Osteoblast (primary cell): ENCODE measurements at regions not wholly inside any gene's neighbourhood (a gene's known extent, or its start where the extent isn't known, plus 50 kb on each side); places are given as distances from the start of the nearest gene placed in this dataset.

Experiments
- DNase-seq: peaks from one replicate; pipeline ENCODE4 v3.0.0; 2011; ENCODE audit warnings: low spot score, mixed read lengths; ENCODE audit not compliant: insufficient read length; ENCODE audit errors: missing footprints
- H2AFZ ChIP-seq: 2 replicates; pipeline ENCODE4 v1.6.0; 2011; ENCODE audit warnings: mild to moderate bottlenecking, low read length
- H3K27ac ChIP-seq: 2 replicates; pipeline ENCODE4 v1.5.1; 2011; ENCODE audit warnings: mild to moderate bottlenecking, low read depth, low read length, moderate library complexity
- H3K27me3 ChIP-seq: 2 replicates; pipeline ENCODE4 v1.6.0; 2012; ENCODE audit warnings: mild to moderate bottlenecking, control low read depth, inconsistent platforms, low read length, moderate library complexity; ENCODE audit not compliant: insufficient read depth
- H3K36me3 ChIP-seq: 2 replicates; pipeline ENCODE4 v1.5.1; 2011; ENCODE audit warnings: mild to moderate bottlenecking, low read length, control low read depth, moderate library complexity; ENCODE audit not compliant: insufficient read depth
- H3K4me1 ChIP-seq: 2 replicates; pipeline ENCODE4 v1.5.1; 2011; ENCODE audit warnings: mild to moderate bottlenecking, low read length, control low read depth, moderate library complexity; ENCODE audit not compliant: insufficient read depth
- H3K4me2 ChIP-seq: 2 replicates; pipeline ENCODE4 v1.6.0; 2011; ENCODE audit warnings: mild to moderate bottlenecking, low read length; ENCODE audit not compliant: insufficient read depth
- H3K4me3 ChIP-seq: fragments of 200-600 bp; sonication (generic); 3 replicates; pipeline ENCODE4 v1.5.1; 2012; ENCODE audit warnings: mild to moderate bottlenecking, low read length, inconsistent platforms; ENCODE audit not compliant: insufficient read depth
- H3K79me2 ChIP-seq: 2 replicates; pipeline ENCODE4 v1.6.0; 2012; ENCODE audit warnings: mild to moderate bottlenecking, low read length, control low read depth, inconsistent platforms; ENCODE audit not compliant: insufficient read depth
- H3K9me3 ChIP-seq: 2 replicates; pipeline ENCODE4 v1.5.1; 2011; ENCODE audit warnings: low read depth, low read length, control low read depth
- H4K20me1 ChIP-seq: 2 replicates; pipeline ENCODE4 v1.6.0; 2012; ENCODE audit warnings: mild to moderate bottlenecking, low read length, control low read depth; ENCODE audit not compliant: insufficient read depth
- CTCF ChIP-seq: IDR thresholded peaks from 2 replicates; pipeline ENCODE4 v1.5.1; 2011; ENCODE audit warnings: mild to moderate bottlenecking, low read depth, low read length, moderate library complexity; ENCODE audit errors: extremely low read depth

- Histone ChIP-seq H3K4me3 (no peak overlapping the region), H3K27ac (no peak overlapping the region), H3K4me2 (no peak overlapping the region), H3K79me2 (no peaks in the 10 kb centered on the region), H3K36me3 (no peaks in the 10 kb centered on the region), H3K4me1 (no peaks in the 10 kb centered on the region), H4K20me1 (no peaks in the 10 kb centered on the region), H2AFZ (no peak overlapping the region), H3K9me3 (no peaks in the 10 kb centered on the region), H3K27me3 (no peaks in the 10 kb centered on the region)
- no peak for DNase-seq
- TF ChIP-seq CTCF: no peak
Measured at GRCh38 chr16:6593799-6594198, 738.8 kb upstream of the RBFOX1 start.

- H3K36me3 ChIP-seq: no peaks in the 10 kb centered on the region
- H2AFZ ChIP-seq: no peak overlapping the region
- H3K27ac ChIP-seq: no peak overlapping the region
- no peak for DNase-seq
- H3K4me2 ChIP-seq: no peak overlapping the region
- H3K9me3 ChIP-seq: peaks cover 2% of the 10 kb centered on the region
- no peak for TF ChIP-seq CTCF
- no peaks in the 10 kb centered on the region for H3K4me1 ChIP-seq
- H3K4me3 ChIP-seq: no peak overlapping the region
- H3K79me2 ChIP-seq: no peaks in the 10 kb centered on the region
- H3K27me3 ChIP-seq: no peaks in the 10 kb centered on the region
- no peaks in the 10 kb centered on the region for H4K20me1 ChIP-seq
Measured at GRCh38 chr16:6576606-6577005, 756.0 kb upstream of the RBFOX1 start.

DNA sequence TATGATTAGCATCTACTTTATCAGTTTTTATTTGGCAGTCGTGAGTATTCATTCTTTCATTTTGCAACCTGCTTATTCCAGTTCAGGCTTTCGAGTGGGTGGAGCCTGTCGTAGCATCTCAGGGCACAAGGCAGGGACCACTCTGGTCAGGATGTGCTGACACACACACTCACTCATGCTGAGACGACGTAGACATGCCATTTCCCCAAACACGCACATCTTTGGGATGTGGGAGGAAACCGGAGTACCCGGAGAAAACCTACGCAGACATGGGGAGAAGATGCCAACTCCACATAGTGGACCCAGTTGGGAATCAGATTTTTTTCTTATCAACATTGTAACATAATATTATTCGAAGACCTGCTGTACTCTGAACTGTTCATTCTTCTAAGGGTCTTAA, 756.5 kb upstream of the RBFOX1 start:
- H3K9me3 ChIP-seq: peaks cover 2% of the 10 kb centered on the region
- no peaks in the 10 kb centered on the region for H3K4me1 ChIP-seq
- no peaks in the 10 kb centered on the region for H3K27me3 ChIP-seq
- no peak for TF ChIP-seq CTCF
- H3K4me2 ChIP-seq: no peak overlapping the region
- H3K79me2 ChIP-seq: no peaks in the 10 kb centered on the region
- no peaks in the 10 kb centered on the region for H3K36me3 ChIP-seq
- no peak overlapping the region for H3K4me3 ChIP-seq
- H3K27ac ChIP-seq: no peak overlapping the region
- no peak overlapping the region for H2AFZ ChIP-seq
- no peaks in the 10 kb centered on the region for H4K20me1 ChIP-seq
- no peak for DNase-seq

- DNase-seq: no peak
- TF ChIP-seq CTCF: no peak
- H3K36me3 ChIP-seq: no peaks in the 10 kb centered on the region
- H3K9me3 ChIP-seq: peaks cover 2% of the 10 kb centered on the region
- no peak overlapping the region for H3K4me3 ChIP-seq
- no peaks in the 10 kb centered on the region for H3K4me1 ChIP-seq
- H3K27me3 ChIP-seq: no peaks in the 10 kb centered on the region
- no peak overlapping the region for H3K4me2 ChIP-seq
- no peak overlapping the region for H3K27ac ChIP-seq
- no peaks in the 10 kb centered on the region for H4K20me1 ChIP-seq
- no peaks in the 10 kb centered on the region for H3K79me2 ChIP-seq
- H2AFZ ChIP-seq: no peak overlapping the region
Measured at GRCh38 chr16:6574146-6574545, 758.5 kb upstream of the RBFOX1 start.
